Erythroblast (primary cell): ENCODE measurements at regions not wholly inside any gene's neighbourhood (a gene's known extent, or its start where the extent isn't known, plus 50 kb on each side); places are given as distances from the start of the nearest gene placed in this dataset.

ENCODE experiments used
- GATA1 ChIP-seq: IDR thresholded peaks from 2 replicates; pipeline ENCODE4 v1.6.1; 2011; ENCODE audit warnings: low read depth, mild to moderate bottlenecking, control low read depth, low read length, moderate library complexity
- POLR2A ChIP-seq: IDR thresholded peaks from 2 replicates; pipeline ENCODE4 v1.6.1; 2011; ENCODE audit warnings: mild to moderate bottlenecking, low read length

GRCh38 chr1:242747233-242747632, 222.7 kb upstream of the PLD5 start:
- TF ChIP-seq POLR2A (no peak), GATA1 (no peak)
